Neural progenitor cell (in vitro differentiated cells): ENCODE measurements at regions not wholly inside any gene's neighbourhood (a gene's known extent, or its start where the extent isn't known, plus 50 kb on each side); places are given as distances from the start of the nearest gene placed in this dataset.

Experiments
- DNase-seq: peaks from one replicate; pipeline ENCODE4 v3.0.0-alpha.2; 2016; ENCODE audit warnings: low spot score
- H2AFZ ChIP-seq: fragments of 200-600 bp; sonication (generic); replicated peaks from 2 replicates; pipeline ENCODE4 v1.6.1; 2016; ENCODE audit warnings: antibody characterized with exemption
- H3F3A ChIP-seq: fragments of 200-600 bp; sonication (generic); 2 replicates; pipeline ENCODE4 v1.6.1; 2016; ENCODE audit warnings: antibody characterized with exemption, low read depth
- H3K27ac ChIP-seq: fragments of 200-600 bp; sonication (generic); 2 replicates; pipeline ENCODE4 v1.5.1; 2016; ENCODE audit warnings: mild to moderate bottlenecking
- H3K27me3 ChIP-seq: fragments of 200-600 bp; sonication (generic); 2 replicates; pipeline ENCODE4 v1.6.1; 2016; ENCODE audit warnings: mild to moderate bottlenecking, moderate library complexity
- H3K36me3 ChIP-seq: fragments of 200-600 bp; sonication (generic); 2 replicates; pipeline ENCODE4 v1.5.1; 2016
- H3K4me1 ChIP-seq: fragments of 200-600 bp; sonication (generic); 2 replicates; pipeline ENCODE4 v1.6.1; 2016; ENCODE audit warnings: mixed run types
- H3K4me2 ChIP-seq: fragments of 200-600 bp; sonication (generic); 2 replicates; pipeline ENCODE4 v1.6.1; 2016
- H3K4me3 ChIP-seq: fragments of 200-600 bp; sonication (generic); 2 replicates; pipeline ENCODE4 v1.5.1; 2016
- H3K79me2 ChIP-seq: fragments of 200-600 bp; sonication (generic); 2 replicates; pipeline ENCODE4 v1.6.1; 2016; ENCODE audit warnings: low read depth
- H3K9ac ChIP-seq: fragments of 200-600 bp; sonication (generic); 2 replicates; pipeline ENCODE4 v1.6.1; 2016
- H3K9me3 ChIP-seq: fragments of 200-600 bp; sonication (generic); 2 replicates; pipeline ENCODE4 v1.5.1; 2016; ENCODE audit warnings: low read depth
- H4K20me1 ChIP-seq: fragments of 200-600 bp; sonication (generic); 2 replicates; pipeline ENCODE4 v1.6.1; 2016; ENCODE audit warnings: low read depth
- H3K27ac Mint-ChIP-seq: 3 replicates; pipeline ENCODE4 v1.8.0; 2021; ENCODE audit warnings: mixed read lengths
- H3K27me3 Mint-ChIP-seq: 2 replicates; pipeline ENCODE4 v1.8.0; 2022; ENCODE audit warnings: low read depth, mild to moderate bottlenecking, inconsistent platforms, moderate library complexity, mixed read lengths; ENCODE audit not compliant: insufficient read depth
- H3K36me3 Mint-ChIP-seq: 3 replicates; pipeline ENCODE4 v1.8.0; 2021; ENCODE audit warnings: mixed read lengths
- H3K4me1 Mint-ChIP-seq: 3 replicates; pipeline ENCODE4 v1.8.0; 2021; ENCODE audit warnings: mixed read lengths
- H3K4me3 Mint-ChIP-seq: 3 replicates; pipeline ENCODE4 v1.8.0; 2021; ENCODE audit warnings: mild to moderate bottlenecking, moderate library complexity, mixed read lengths
- H3K9me3 Mint-ChIP-seq: 3 replicates; pipeline ENCODE4 v1.8.0; 2020; ENCODE audit warnings: mixed read lengths
- EZH2 ChIP-seq: fragments of 200-600 bp; sonication (generic); IDR thresholded peaks from 2 replicates; pipeline ENCODE4 v1.6.1; 2017; ENCODE audit warnings: antibody characterized with exemption, mild to moderate bottlenecking, moderate library complexity
- EZH2phosphoT487 ChIP-seq: fragments of 200-600 bp; sonication (generic); IDR thresholded peaks from 2 replicates; pipeline ENCODE4 v1.6.1; 2017; ENCODE audit warnings: antibody characterized with exemption
- TF ChIP-seq, protein P1 (sequence below): fragments of 200-600 bp; sonication (generic); IDR thresholded peaks from 2 replicates; pipeline ENCODE4 v1.5.1; 2017; ENCODE audit warnings: antibody characterized with exemption, mild to moderate bottlenecking

DNA sequence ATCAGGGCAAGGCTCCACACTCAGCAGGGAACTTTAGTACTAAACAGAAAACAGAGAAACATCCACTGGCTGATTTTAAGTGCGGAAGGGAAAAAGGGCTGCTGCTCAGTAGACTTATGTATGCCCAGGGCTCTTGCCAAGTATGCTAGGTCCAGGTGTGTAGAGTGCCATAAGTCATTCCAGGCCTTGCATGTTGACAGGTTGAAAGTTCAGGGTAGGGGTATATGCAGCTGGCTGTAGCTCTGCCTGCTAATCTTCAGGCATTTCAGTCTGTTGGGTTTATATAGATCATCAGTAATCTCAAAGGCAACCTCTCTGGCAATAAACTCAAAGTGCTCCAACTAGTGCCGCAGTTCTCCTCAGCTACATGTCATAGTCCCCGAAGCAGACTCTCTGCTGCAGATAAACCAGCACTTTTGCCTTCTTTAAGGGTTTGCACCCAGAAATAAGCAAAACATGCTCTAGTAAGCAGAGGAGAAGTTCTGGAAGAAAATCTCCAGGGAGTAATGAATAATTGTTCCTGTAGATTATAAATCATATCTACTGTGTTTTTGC is 134.9 kb upstream of the GRIA3 start:
- Histone ChIP-seq H3K9ac (no peak overlapping the region), H3K36me3 (no peaks in the 10 kb centered on the region), H3F3A (no peaks in the 10 kb centered on the region), H3K4me2 (no peak overlapping the region), H4K20me1 (no peaks in the 10 kb centered on the region), H3K4me1 (no peaks in the 10 kb centered on the region), H3K79me2 (no peaks in the 10 kb centered on the region), H2AFZ (no peak overlapping the region), H3K27me3 (no peaks in the 10 kb centered on the region), H3K4me3 (no peak overlapping the region), H3K9me3 (no peaks in the 10 kb centered on the region), H3K27ac (no peak overlapping the region)
- Mint-ChIP-seq H3K27ac (no peak overlapping the region), H3K4me3 (no peak overlapping the region), H3K27me3 (peaks cover 2% of the 10 kb centered on the region), H3K36me3 (no peaks in the 10 kb centered on the region), H3K4me1 (no peaks in the 10 kb centered on the region), H3K9me3 (no peaks in the 10 kb centered on the region)
- DNase-seq: no peak
- no peak for TF ChIP-seq EZH2phosphoT487
- TF ChIP-seq EZH2: no peak
- TF ChIP-seq, protein P1, sequence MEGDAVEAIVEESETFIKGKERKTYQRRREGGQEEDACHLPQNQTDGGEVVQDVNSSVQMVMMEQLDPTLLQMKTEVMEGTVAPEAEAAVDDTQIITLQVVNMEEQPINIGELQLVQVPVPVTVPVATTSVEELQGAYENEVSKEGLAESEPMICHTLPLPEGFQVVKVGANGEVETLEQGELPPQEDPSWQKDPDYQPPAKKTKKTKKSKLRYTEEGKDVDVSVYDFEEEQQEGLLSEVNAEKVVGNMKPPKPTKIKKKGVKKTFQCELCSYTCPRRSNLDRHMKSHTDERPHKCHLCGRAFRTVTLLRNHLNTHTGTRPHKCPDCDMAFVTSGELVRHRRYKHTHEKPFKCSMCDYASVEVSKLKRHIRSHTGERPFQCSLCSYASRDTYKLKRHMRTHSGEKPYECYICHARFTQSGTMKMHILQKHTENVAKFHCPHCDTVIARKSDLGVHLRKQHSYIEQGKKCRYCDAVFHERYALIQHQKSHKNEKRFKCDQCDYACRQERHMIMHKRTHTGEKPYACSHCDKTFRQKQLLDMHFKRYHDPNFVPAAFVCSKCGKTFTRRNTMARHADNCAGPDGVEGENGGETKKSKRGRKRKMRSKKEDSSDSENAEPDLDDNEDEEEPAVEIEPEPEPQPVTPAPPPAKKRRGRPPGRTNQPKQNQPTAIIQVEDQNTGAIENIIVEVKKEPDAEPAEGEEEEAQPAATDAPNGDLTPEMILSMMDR: no peak

DNA sequence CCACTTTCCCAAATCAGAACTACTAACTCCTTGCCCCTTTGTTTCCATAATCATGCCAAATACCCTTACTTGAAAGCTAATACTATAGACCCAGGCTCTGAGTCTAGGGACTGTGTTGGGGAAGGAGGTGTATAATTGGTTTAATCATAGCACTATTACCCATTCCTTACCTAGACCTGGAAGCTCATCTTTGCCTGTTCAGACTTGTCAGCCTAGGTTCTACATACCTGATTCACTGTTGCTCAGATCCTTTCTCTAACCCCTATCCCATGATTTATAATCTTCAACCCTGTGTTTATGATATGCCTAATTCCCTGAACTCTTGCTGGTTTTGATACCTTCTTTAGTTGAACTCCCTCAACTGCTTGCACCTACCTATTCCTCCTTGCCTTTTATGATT is 123.1 kb upstream of the GRIA3 start:
- Histone ChIP-seq H3K27me3 (no peaks in the 10 kb centered on the region), H4K20me1 (no peaks in the 10 kb centered on the region), H3K4me2 (no peak overlapping the region), H3K4me1 (no peaks in the 10 kb centered on the region), H3K4me3 (no peak overlapping the region), H3K9me3 (peaks cover 7% of the 10 kb centered on the region), H3F3A (no peaks in the 10 kb centered on the region), H3K27ac (no peak overlapping the region), H3K9ac (no peak overlapping the region), H3K36me3 (no peaks in the 10 kb centered on the region), H2AFZ (no peak overlapping the region), H3K79me2 (no peaks in the 10 kb centered on the region)
- no peak for DNase-seq
- Mint-ChIP-seq H3K36me3 (no peaks in the 10 kb centered on the region), H3K9me3 (no peaks in the 10 kb centered on the region), H3K4me3 (no peak overlapping the region), H3K4me1 (no peaks in the 10 kb centered on the region), H3K27ac (no peak overlapping the region), H3K27me3 (no peaks in the 10 kb centered on the region)
- TF ChIP-seq, protein P1: no peak
- TF ChIP-seq EZH2: no peak
- no peak for TF ChIP-seq EZH2phosphoT487

DNA sequence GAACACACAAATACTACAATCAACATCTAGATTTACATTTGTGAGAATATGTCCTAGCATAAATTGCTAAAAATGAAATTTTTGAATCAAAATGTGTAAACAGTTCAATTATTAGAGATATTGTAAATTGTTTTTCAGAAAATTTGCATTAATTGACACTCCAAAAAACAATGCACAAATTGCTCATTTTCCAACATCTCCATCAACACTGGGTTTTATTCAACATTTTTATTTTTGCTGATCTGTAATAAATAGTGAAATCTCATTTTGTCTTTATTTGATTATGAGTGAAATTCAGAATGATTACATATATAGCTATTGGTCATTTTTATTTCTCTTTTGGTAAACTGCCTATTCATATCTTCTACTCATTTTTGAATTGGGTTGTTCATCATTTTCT is 120.0 kb upstream of the GRIA3 start:
- no peaks in the 10 kb centered on the region for H3F3A ChIP-seq
- no peaks in the 10 kb centered on the region for H4K20me1 ChIP-seq
- Mint-ChIP-seq H3K9me3 (no peaks in the 10 kb centered on the region), H3K27ac (no peak overlapping the region), H3K4me1 (no peaks in the 10 kb centered on the region), H3K4me3 (no peak overlapping the region), H3K36me3 (no peaks in the 10 kb centered on the region), H3K27me3 (peaks cover 2% of the 10 kb centered on the region)
- H3K36me3 ChIP-seq: no peaks in the 10 kb centered on the region
- H3K4me3 ChIP-seq: no peak overlapping the region
- H3K79me2 ChIP-seq: no peaks in the 10 kb centered on the region
- H3K9ac ChIP-seq: no peak overlapping the region
- DNase-seq: no peak
- no peaks in the 10 kb centered on the region for H3K4me1 ChIP-seq
- H3K4me2 ChIP-seq: no peak overlapping the region
- H3K27me3 ChIP-seq: no peaks in the 10 kb centered on the region
- TF ChIP-seq EZH2: no peak
- TF ChIP-seq EZH2phosphoT487: no peak
- TF ChIP-seq, protein P1: no peak
- no peak overlapping the region for H3K27ac ChIP-seq
- H3K9me3 ChIP-seq: peaks cover 7% of the 10 kb centered on the region
- no peak overlapping the region for H2AFZ ChIP-seq
